SU-DHL-6 (cell line): ENCODE measurements at regions not wholly inside any gene's neighbourhood (a gene's known extent, or its start where the extent isn't known, plus 50 kb on each side); places are given as distances from the start of the nearest gene placed in this dataset.

Source experiments
- H2AFZ ChIP-seq: fragments of 200-600 bp; sonication (generic); 2 replicates; pipeline ENCODE4 v1.6.1; 2014; ENCODE audit warnings: low read depth, mild to moderate bottlenecking, moderate library complexity, mixed read lengths, antibody characterized with exemption, low read length; ENCODE audit not compliant: severe bottlenecking
- H3F3A ChIP-seq: fragments of 200-600 bp; shearing (Covaris generic); 2 replicates; pipeline ENCODE4 v1.6.0; 2016; ENCODE audit warnings: antibody characterized with exemption, mild to moderate bottlenecking; ENCODE audit not compliant: insufficient read depth
- H3K27ac ChIP-seq: fragments of 200-600 bp; sonication (generic); 2 replicates; pipeline ENCODE4 v1.5.1; 2016; ENCODE audit warnings: low read depth, mild to moderate bottlenecking, low read length, moderate library complexity, mixed read lengths
- H3K27me3 ChIP-seq: fragments of 200-600 bp; sonication (generic), shearing (Covaris generic); 2 replicates; pipeline ENCODE4 v1.6.0; 2014; ENCODE audit warnings: mild to moderate bottlenecking, low read length
- H3K36me3 ChIP-seq: fragments of 200-600 bp; sonication (generic); 2 replicates; pipeline ENCODE4 v1.6.1; 2014; ENCODE audit warnings: mild to moderate bottlenecking, low read length, mixed read lengths
- H3K4me2 ChIP-seq: fragments of 300-600, 200-600 bp; shearing (Covaris generic), sonication (generic); 2 replicates; pipeline ENCODE4 v1.6.0; 2014; ENCODE audit warnings: low read length, low read depth, mild to moderate bottlenecking; ENCODE audit not compliant: poor library complexity, severe bottlenecking
- H3K4me3 ChIP-seq: fragments of 200-600 bp; sonication (generic); 2 replicates; pipeline ENCODE4 v1.5.1; 2014; ENCODE audit warnings: antibody characterized with exemption, low read length, mild to moderate bottlenecking, mixed read lengths; ENCODE audit not compliant: insufficient read depth, poor library complexity, severe bottlenecking
- H3K79me2 ChIP-seq: fragments of 200-600 bp; sonication (generic); 2 replicates; pipeline ENCODE4 v1.6.1; 2014; ENCODE audit warnings: mild to moderate bottlenecking, low read length, moderate library complexity; ENCODE audit not compliant: insufficient read depth
- H3K9ac ChIP-seq: fragments of 200-600 bp; sonication (generic); 2 replicates; pipeline ENCODE4 v1.7.0; 2014; ENCODE audit warnings: mild to moderate bottlenecking, low read length
- H3K9me2 ChIP-seq: fragments of 200-600 bp; sonication (generic); replicated peaks from 2 replicates; pipeline ENCODE4 v1.6.1; 2014; ENCODE audit warnings: low read length; ENCODE audit not compliant: insufficient read depth
- H3K9me3 ChIP-seq: fragments of 200-600 bp; sonication (generic); 2 replicates; pipeline ENCODE4 v1.6.1; 2014; ENCODE audit warnings: low read length, mixed read lengths; ENCODE audit not compliant: insufficient read depth
- H4K20me1 ChIP-seq: fragments of 200-600 bp; sonication (generic); 2 replicates; pipeline ENCODE4 v1.6.1; 2014; ENCODE audit warnings: low read depth, mild to moderate bottlenecking, antibody characterized with exemption, low read length, moderate library complexity, mixed read lengths
- CTCF ChIP-seq: fragments of 200-600 bp; sonication (generic); IDR thresholded peaks from one replicate; pipeline ENCODE4 v1.5.1; 2017; ENCODE audit warnings: antibody characterized with exemption, mild to moderate bottlenecking, low read length, moderate library complexity; ENCODE audit not compliant: insufficient read depth, poor library complexity, severe bottlenecking
- EZH2phosphoT487 ChIP-seq: fragments of 200-600 bp; sonication (generic), shearing (Covaris generic); conservative IDR thresholded peaks from 2 replicates; pipeline ENCODE4 v1.6.1; 2018; ENCODE audit warnings: mild to moderate bottlenecking, antibody characterized with exemption, low read length, moderate library complexity, mixed read lengths

DNA sequence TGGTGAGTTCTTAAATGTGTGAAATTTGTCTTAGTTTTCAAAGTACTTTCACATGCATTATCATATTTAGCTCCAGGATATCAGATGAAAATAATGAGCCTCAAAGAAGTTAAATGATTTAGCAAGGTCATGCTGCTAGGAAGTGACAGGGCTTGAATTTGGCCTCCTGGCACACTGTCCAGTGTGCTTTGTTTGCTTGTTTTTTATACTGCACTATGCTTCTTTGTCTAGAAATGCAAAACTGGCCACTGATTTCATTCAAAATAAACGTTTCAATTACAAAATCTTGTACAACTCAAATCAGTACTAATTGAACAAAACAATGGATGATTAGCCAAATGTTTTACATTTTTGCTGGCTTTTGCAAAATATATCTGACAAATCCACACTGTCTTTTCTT is 583.3 kb upstream of the CBLB start:
- H3K79me2 ChIP-seq: no peaks in the 10 kb centered on the region
- H3K9ac ChIP-seq: no peak overlapping the region
- TF ChIP-seq EZH2phosphoT487 (no peak), CTCF (no peak)
- H3F3A ChIP-seq: no peaks in the 10 kb centered on the region
- peak overlapping the region; percentile 30 for H2AFZ ChIP-seq
- H3K27me3 ChIP-seq: no peaks in the 10 kb centered on the region
- no peaks in the 10 kb centered on the region for H3K36me3 ChIP-seq
- no peak overlapping the region for H3K27ac ChIP-seq
- H3K9me2 ChIP-seq: no peaks in the 10 kb centered on the region; the same call in 1 of the 2 replicates
- no peaks in the 10 kb centered on the region for H3K9me3 ChIP-seq
- no peaks in the 10 kb centered on the region for H4K20me1 ChIP-seq
- no peak overlapping the region for H3K4me3 ChIP-seq
- no peak overlapping the region for H3K4me2 ChIP-seq

DNA sequence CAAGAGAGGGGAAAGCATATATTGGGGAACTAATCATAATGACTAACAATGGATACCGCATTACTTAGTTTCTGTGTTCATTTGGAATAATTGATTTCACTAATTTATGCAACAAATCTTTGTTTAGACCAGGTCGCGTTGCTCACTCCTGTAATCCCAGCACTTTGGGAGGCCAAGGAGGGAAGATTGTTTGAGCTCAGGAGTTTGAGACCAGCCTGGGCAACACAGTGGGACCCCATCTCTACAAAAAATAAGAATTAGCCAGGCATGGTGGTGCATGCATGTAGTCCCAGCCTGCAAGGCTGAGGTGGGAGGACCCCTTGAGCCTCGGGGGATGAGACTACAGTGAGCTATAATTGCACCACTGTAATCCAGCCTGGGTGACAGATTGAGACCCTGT is 585.7 kb upstream of the CBLB start:
- Histone ChIP-seq H3K9ac (no peak overlapping the region), H3K27ac (no peak overlapping the region), H3K36me3 (no peaks in the 10 kb centered on the region), H4K20me1 (no peaks in the 10 kb centered on the region), H3K9me2 (no peaks in the 10 kb centered on the region; the same call in 1 of the 2 replicates), H3K4me2 (no peak overlapping the region), H3K9me3 (no peaks in the 10 kb centered on the region), H3K27me3 (no peaks in the 10 kb centered on the region), H3K79me2 (no peaks in the 10 kb centered on the region), H3K4me3 (no peak overlapping the region), H3F3A (no peaks in the 10 kb centered on the region), H2AFZ (no peak overlapping the region)
- TF ChIP-seq EZH2phosphoT487: no peak
- no peak for TF ChIP-seq CTCF

DNA sequence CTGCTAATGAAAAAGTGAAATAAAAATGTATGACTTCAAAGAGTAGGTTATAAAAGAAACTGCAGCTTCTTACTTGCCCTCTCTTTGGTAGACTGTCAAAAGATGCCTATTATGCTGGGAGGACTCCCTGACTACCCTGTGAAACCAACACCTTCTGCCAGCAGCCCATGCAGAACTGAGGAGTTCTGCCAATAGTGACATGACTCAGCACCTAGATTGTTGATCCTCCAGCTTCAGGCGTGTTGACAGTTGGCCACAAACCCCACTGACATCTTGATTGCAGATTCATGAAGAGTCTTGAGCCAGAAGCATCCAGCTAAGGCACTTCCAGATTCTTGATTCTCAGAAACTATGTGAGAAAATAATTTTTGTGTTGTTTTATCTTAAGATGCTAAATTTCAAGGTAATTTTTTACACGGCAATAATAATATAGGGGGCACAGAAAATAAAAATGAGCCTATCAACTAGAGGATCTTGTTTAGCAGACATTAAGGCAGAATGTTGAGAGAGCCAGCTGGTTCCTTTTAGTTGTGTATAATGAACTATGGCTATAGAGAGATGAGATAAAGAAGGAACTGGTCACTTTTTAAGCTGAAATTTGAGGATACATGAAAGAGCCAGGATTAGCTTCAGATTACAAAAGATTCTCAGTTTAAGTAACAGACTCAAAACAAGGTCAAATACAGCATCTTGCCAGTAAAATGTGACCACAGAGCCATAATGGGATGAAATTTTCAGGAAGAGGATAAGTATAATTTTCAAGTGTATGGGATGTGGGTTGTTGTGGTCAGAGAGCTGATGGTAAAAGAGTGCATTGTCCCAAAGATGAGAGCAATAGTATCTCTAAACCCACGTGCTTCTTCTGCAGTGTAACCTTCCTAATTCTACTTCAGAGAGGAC is 588.7 kb upstream of the CBLB start:
- Histone ChIP-seq H2AFZ (no peak overlapping the region), H3K9me2 (no peaks in the 10 kb centered on the region), H4K20me1 (no peaks in the 10 kb centered on the region), H3K36me3 (no peaks in the 10 kb centered on the region), H3F3A (no peaks in the 10 kb centered on the region), H3K79me2 (no peaks in the 10 kb centered on the region), H3K4me2 (no peak overlapping the region), H3K9ac (no peak overlapping the region), H3K9me3 (no peaks in the 10 kb centered on the region), H3K27me3 (no peaks in the 10 kb centered on the region), H3K27ac (no peak overlapping the region), H3K4me3 (no peak overlapping the region)
- TF ChIP-seq CTCF: no peak
- no peak for TF ChIP-seq EZH2phosphoT487
